GM21447 (cell line): ENCODE measurements at regions not wholly inside any gene's neighbourhood (a gene's known extent, or its start where the extent isn't known, plus 50 kb on each side); places are given as distances from the start of the nearest gene placed in this dataset.
"Not testable (repeated sequence)": the region's sequence is repeated elsewhere in the genome, so short reads cannot be mapped to it uniquely, and the experiment has no call there.

Experiments
- ATAC-seq: cut with Tn5 transposase; IDR thresholded peaks from one replicate; pipeline ENCODE4 v1.9.1; 2021; ENCODE audit not compliant: unreplicated experiment

DNA sequence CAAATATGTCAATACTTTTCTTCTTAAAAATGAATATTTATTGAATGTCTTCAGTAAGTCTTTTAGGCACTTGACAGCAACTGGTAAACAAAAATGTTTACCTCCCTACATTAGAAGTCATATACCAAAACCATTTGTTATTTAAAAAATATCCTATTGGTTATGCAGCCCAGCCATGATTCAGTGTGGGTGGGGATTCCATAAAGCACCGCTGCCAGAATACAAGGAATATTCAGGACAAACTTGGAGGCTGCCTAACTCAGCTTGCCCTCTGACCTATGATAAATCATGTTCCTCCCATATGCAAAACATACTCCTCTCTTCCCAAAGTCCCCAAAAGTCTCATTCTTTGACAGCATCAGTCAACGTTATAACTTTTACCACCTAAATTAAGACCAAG, 486.8 kb upstream of the IRAK1BP1 start:
- ATAC-seq, result no peak

GRCh38 chr6:78383968-78384367, 483.4 kb upstream of the IRAK1BP1 start:
- no peak for ATAC-seq

- ATAC-seq, result not testable (repeated sequence)
Observed at GRCh38 chr6:78386854-78387253, 480.5 kb upstream of the IRAK1BP1 start.

DNA sequence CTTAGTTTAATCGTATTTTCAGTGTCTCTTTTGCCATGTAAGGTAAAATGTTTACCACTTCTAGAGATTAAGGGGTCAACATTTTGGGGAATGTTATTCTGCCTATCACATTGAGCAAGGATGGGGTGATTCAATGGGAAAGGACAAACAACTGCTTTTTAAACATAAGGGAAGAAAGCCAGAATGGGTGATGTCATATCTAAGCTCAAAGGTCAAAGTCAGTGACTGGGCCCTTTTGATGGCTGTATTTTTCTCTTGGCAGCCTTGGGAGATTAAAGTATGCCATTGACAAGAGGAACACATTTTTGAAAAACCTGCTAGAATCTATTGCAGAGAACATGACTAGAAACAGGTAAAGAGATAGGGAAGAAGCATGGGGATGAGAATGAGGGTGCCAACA, 477.3 kb upstream of the IRAK1BP1 start:
- ATAC-seq, result no peak

GRCh38 chr6:78397499-78397898, 469.9 kb upstream of the IRAK1BP1 start:
- ATAC-seq, result no peak

- ATAC-seq, result no peak
Observed at GRCh38 chr6:78398292-78398691, 469.1 kb upstream of the IRAK1BP1 start.

GRCh38 chr6:78400076-78400475, 467.3 kb upstream of the IRAK1BP1 start:
- no peak for ATAC-seq

DNA sequence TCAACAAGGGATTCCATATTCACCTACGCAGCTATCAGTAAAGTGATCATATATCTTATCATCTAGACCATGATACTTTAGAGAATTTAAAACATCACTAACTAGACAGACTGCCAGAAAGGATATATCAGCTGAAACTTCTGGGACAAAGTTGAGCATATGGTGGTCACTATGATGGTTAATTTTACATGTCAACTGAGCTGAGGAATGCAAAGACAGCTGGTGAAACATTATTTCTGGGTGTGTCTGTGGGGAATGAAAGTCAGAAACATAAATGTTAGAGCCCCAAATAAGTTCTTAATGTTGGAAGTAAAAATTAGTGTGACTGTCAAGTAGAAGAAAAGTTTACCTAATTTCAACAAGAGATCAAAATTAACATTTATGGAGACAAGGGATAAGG, 440.0 kb upstream of the IRAK1BP1 start:
- no peak for ATAC-seq

DNA sequence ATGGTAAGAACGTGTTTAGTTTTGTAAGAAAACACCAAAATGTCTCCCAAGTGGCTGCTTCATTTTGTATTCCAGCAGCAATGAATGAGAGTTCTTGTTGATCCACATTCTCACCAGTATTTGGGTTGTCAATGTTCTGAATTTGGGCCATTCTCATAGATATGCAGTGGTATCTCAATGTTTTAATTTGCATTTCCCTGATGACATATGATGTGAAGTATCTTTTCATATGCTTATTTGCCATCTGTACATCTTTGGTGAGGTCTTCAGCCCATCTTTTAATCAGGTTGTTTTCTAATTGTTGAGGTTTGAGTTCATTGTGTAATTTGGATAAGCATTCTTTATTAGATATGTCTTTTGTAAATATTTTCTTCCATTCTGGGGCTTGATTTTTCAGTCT, 436.8 kb upstream of the IRAK1BP1 start:
- no peak for ATAC-seq

- no peak for ATAC-seq
Observed at GRCh38 chr6:78435671-78436070, 431.7 kb upstream of the IRAK1BP1 start.

- ATAC-seq, result no peak
Observed at GRCh38 chr6:78436335-78436734, 431.0 kb upstream of the IRAK1BP1 start.

GRCh38 chr6:78438135-78438534, 429.2 kb upstream of the IRAK1BP1 start:
- no peak for ATAC-seq

DNA sequence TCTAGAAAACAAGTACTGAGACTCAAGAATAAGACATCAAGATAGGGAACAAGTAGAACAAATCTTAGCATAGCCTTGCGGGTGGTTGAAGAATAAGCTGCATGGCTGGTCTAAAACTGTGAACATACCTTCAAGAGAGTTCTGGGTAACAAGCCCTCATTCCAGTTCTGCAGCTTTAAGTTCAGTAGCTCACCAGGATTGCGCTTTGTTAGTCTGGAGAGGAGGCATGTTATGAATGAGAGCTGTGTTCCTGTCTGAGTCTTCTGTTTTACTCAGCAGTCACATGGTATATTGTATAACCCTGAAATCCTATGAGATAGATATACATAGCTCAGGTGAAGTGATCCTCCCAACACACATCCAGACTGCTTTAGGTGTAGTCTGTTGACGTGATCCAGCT, 406.6 kb upstream of the IRAK1BP1 start:
- no peak for ATAC-seq

DNA sequence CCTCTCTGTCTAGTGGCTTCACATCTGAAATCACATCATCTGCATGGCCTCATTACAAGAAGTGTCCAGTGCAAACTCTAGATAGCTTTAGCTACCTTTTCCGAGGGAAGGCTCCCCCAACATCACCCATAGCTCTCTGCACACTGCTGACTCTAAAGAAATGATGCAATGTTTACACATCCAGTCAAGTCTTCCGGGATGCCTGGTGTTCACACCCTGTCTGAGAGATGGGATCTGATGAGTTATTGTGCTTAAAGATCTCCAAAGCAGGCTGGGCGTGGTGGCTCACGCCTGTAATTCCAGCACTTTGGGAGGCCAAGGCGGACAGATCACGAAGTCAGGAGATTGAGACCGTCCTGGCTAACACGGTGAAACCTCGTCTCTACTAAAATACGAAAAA, 404.6 kb upstream of the IRAK1BP1 start:
- ATAC-seq, result no peak

- no peak for ATAC-seq
Observed at GRCh38 chr6:78465059-78465634, 402.2 kb upstream of the IRAK1BP1 start.

DNA sequence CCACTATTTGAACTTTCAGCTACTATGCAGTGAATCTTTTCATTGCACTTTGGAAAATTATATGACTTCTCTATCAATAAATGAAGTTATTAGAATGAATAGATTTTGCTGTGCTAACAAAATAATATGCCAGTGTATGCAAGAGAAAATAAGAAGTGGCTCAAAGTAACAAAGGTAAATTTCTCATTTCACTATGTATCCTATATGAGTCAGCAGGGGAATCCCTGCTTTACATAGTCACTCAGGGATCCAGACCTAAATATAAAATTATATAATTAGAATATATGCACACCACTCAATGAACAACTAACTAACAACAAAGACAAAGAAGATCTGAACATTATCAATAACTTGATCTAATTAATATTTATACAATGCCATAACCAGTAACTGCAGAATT, 390.8 kb upstream of the IRAK1BP1 start:
- no peak for ATAC-seq

- ATAC-seq, result no peak
Observed at GRCh38 chr6:78482801-78483552, 384.4 kb upstream of the IRAK1BP1 start.

GRCh38 chr6:78483553-78484197, 383.7 kb upstream of the IRAK1BP1 start:
- ATAC-seq, result no peak

GRCh38 chr6:78484198-78485064, 382.9 kb upstream of the IRAK1BP1 start:
- no peak for ATAC-seq

- ATAC-seq, result no peak
Observed at GRCh38 chr6:78487401-78487800, 379.9 kb upstream of the IRAK1BP1 start.

GRCh38 chr6:78489874-78490273, 377.5 kb upstream of the IRAK1BP1 start:
- no peak for ATAC-seq
